GM21576 (cell line): ENCODE measurements at regions not wholly inside any gene's neighbourhood (a gene's known extent, or its start where the extent isn't known, plus 50 kb on each side); places are given as distances from the start of the nearest gene placed in this dataset.

Experiments used
- ATAC-seq: cut with Tn5 transposase; IDR thresholded peaks from one replicate; pipeline ENCODE4 v1.9.1; 2021; ENCODE audit warnings: mild to moderate bottlenecking, moderate library complexity; ENCODE audit not compliant: unreplicated experiment

DNA sequence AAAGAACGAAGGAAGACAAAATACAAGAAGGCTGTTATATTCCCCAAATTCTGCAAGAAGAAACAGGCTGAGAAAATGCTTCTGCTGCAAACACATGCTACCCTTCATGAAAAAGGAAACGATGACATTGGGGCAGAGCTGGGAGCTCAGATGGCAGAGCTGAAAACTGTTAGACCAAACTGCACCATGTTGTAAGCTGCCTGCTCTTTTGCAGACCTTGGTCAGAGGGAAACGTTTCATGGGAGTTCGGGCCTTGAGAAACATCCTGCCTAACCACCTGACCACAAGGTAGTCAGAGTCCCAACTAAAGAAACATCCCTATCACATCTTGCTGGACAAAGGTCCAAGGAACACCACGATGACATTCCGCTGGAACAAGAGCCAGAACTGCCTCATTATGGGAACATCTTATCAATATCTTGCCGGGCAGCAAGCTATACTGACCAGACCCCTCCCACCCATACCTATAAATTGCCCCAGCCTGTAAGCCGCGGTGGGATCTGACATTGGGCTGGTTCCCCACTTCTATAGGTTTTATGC, 110.7 kb upstream of the CTSC start:
- no peak for ATAC-seq

DNA sequence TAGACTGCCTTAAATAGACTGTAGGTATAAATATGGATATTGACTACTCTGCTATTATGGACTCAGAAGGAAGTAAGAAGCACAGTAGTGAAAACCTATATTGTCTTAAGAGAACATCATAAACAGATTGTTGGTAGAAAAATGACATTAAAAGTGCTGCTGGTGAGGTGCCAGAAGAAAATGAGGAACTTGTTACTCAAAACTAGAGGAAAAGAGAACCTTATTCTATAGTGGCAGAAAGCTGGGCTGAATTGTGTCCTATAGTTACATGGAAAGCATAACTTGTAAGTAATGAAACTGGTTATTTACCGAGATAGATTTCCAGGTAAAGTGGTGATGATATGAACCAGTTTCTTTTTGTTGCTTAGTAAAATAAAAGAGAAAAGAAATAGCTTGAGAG, 109.7 kb upstream of the CTSC start:
- ATAC-seq: no peak

DNA sequence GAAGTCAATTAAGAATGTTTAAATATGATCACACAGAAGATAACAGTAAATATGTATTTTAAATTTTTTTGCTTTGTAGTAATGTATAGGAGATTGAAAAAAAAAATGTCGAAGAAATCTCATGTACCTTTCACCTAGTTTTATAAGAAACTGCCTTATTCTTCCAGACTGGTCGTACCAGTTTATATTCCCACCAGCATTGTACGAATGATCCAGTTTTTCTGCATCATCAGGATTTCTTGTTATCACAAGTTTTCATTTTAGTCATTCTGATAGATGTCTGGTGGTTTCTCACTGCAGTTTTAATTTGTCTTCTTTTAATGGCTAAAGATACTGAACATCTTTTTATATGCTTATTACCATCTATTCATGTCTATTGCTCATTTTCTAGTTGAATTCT, 101.8 kb upstream of the CTSC start:
- no peak for ATAC-seq

DNA sequence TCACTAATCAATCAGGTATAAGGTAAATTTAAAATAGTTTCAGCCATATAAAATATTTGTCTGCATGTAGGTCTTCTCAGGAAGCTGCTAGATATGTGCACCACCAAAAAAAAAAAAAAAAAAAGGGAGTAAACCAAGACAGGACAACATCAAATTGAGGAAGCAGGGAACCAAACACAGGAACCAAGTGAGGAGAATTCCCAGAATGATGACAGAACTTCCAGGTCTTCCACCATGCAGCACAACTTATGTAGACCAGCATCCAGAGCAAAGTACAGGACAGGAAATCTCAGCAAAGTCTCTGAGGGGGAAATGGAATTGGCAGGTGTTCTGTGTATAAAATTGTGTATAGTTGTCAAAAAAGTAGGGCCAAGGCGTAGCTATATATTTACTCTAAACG, 101.2 kb upstream of the CTSC start:
- no peak for ATAC-seq

DNA sequence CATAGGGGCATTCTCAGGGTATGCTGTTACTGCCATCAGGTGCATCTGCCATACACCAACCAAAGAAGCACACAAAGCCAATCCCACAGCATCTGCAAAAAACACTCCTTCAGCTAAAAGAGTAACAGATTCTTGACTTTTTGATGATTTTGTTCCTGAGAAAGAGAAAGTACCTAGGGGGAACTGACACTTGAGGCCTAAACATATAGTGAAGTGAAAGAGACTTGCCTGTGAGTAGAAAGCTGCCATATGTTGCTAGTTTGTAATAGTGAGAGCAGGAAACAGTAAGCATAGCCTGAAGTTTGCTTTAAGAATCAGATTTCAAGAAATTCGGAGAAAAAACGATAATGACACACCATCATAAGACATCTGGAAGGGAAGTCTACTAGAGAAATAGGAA, 97.9 kb upstream of the CTSC start:
- ATAC-seq: peak; percentile 98

DNA sequence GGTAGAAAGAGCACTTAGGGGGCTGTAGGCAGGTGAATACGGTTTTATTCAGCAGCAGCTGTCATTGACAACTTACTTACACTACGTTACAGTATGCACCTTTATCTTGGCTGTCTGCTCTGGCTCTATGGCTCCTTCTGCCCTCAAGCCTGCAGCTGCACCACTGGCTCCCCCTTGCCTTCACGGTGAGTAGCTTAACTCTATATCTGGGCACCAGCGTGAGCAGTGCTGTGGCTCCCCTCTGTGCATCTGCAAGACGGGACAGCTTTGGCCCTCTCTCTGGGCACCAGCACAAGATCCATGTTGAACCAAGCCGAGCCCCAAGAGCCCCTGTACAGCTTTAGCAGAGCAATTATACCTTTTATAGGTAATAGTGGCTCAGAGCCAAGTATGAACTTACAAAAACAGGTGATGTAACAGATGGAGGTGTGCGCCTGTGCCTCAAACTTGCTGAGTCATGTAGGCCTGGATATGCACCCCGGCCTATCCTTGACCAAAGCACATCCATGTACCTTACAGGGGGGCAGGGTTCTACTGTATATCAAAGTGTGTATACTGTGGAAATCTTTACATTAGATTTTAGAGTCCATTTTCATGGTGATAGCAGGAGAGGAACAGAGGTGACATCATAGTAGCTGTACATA, 96.9 kb upstream of the CTSC start:
- ATAC-seq: no peak

DNA sequence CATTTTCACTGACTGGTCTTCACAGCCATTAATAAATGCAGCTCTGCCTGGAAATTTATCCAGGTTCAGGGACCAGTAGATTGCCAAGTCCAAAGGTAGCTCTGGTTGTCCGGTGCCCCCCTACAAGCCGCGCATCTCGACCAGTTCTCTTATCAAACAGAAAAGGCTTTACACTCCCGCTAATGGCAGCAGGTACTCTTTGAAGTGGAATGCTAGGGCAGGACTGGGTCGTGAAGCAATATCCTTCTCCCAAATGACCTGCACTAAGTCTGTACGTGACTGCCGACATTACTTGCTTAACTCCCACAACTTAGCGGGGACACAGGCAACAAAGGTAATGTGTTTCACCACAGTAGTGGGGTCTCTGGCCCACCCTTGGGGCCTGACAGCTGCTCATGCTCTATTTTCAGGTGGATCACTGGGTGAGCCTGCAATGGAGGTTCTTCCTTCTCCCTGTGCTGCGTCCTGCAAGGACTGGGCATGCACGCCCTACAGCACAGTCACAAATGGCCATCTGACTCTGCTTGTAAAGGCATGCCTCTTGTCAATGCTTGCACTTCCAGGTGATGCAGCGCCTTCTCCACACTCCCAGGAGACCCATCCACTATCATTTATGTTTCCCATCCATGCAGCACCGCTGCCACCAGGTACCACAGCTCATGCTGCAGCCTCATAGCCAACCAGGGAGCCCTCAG, 96.1 kb upstream of the CTSC start:
- no peak for ATAC-seq

DNA sequence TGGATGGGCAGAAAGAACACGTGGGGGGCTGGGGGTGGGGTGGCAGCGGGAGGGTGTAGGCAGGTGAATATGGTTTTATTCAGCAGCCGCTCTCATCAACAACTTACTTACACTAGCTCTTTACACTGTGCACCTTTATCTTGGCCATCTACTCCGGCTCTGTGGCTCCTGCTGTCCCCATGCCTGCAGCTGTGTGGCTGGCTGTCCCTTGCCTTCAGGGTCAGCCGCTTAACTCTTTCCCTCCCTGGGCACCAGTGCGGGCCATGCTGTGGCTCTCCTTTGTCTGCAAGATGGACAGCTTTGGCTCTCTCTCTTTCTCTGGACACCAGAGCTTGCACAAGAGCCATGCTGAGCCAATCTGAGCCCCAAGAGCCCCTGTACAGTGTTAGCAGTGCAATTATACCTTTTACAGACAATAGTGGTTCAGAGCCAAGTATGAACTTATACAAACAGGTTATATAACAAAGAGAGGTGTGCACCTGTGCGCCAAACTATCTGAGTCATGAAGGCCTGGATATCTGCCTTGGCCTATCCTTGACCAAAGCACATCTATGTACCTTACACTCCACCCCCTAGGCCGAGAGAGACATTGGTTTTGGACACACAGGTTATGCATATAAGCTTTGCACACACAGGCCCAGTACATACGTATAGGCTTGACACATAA, 94.3 kb upstream of the CTSC start:
- no peak for ATAC-seq

DNA sequence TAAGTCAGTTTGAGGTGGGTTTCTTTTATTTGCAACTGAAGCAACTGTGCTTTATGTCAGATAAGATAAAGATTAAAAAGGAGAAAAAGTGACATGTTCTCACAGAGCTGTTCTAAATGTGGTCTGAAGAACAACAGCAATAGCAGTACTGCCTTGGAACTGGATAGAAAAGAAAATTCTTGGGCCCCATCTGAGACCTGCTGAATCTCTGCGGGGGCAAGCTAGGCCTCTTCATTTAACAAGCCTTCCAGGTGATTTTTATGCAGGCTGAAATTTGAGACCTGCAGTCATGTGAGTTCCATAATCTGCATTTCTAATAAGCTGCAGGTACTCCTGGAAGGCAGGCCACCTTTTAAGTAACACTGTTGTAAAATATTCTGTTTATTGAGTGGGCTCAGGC, 91.4 kb upstream of the CTSC start:
- ATAC-seq: no peak

DNA sequence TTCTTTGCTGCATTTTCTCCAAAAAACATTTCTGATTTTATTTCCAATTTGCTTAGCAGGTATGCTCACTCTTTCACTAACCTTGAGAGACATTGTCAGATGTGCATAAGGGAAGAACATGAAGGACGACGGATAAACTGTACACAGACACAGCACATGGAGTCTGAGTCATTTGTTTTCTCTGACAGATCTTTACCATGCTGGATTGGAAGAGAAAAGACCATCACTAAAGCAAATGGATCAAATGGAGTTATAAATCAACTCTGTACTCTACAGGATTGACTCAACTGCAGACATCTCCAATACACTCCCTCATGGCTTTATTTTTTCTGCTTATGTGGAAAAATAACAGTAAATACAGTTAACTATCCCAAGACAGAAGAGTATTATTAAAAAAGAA, 90.2 kb upstream of the CTSC start:
- no peak for ATAC-seq

DNA sequence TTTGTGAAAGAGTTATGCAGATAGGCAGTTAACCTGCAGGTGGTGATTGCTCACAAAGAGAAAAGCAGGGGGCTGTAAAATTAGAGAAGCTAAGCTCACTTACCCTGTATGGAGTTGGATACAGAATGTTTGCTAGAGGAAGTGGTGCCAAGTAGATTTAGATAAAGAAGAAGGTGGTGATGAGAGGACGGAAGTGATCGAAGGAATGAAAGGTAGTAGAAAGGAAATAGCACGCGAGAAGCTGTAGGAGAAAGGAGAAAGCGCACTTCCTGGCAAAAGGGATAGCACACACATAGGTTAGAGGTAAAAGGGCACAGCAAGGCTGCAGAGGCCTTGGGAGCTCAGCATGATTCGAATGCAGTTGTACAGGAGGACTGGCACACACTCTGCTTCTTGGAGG, 87.3 kb upstream of the CTSC start:
- ATAC-seq: no peak

DNA sequence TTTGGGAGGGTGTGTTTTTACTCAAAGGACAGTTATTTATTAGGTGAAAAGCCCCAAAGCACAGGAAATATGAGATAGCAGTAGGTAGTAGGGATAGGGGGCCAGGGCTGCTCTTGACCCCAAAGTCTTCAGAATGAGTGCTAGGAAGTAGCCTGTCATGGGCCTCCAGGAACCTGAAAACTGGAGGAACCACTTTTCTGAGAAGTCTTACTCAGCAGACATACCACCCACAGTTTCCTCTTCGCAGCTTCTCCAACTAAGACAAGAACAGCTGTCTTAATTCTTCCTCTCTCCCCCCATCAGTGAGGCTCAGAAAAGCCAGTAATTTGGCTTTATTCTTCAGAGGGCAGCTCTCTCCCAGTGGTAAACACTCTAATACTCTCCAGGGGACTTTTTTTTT, 84.0 kb upstream of the CTSC start:
- ATAC-seq: peak; percentile 67

DNA sequence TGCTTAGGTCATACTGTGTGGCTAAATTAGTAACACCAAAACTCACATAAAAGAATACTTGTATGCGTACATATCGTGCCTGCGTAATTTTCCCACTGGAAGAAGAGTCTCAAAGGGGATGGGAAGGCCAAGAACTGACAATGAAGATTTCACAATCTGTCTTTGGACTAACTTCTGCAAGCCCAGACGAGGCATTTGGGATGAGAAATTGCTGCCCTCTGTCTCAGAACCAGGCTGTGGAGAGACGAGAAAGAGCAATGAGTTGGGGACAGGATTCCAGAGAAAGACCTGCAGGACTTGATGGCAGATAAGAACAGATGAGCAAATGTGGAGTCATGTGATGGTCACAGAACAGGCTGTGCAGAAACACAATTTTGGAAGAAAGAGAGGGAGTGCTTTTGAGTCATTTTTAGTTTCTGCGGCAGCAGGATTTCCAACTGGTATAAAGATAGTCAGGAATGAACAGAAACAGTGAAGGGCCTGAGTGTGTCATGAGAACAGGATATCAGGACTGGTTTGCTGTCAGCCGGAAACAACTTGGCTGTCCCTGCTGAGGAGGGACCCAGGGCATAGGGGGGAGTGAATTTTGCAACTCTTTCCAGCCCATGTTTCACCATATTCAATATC, 82.7 kb upstream of the CTSC start:
- ATAC-seq: no peak

DNA sequence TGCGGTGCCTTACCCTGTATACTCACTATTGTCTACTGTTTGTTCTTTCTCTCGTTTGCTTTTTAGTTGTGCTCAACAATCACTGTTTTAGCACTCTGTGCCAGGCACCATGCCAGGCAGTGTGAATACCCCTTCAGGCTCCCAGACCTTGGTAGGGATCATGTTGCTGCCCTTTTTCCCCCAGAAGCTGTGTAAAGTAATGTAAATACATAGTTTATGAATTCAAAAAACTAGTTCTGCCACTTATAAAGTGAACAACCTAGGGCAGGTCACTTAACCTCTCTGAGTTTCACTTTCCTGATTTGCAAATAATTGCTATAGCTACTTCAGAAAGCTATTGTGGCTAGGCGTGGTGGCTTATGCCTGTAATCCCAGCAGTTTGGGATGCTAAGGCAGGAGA, 81.0 kb upstream of the CTSC start:
- ATAC-seq: no peak

DNA sequence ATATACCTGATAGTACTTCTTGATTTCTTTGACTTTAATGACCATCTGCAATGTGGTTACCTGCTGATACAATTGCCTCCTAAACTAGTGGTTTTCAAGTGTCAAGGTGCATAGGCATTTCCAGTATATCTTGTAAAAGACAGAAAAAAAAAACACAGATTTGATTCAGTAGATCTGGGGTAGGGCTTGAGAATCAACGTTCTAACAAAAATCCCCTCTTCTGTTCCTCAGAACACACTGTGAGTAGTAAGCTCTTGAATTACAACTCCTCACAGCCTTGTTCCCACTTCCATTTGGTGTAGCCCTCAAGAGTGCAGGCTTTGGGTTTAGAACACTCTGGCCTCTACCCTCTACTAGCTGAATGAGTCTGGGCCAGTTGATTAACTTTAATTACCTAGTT, 78.0 kb upstream of the CTSC start:
- ATAC-seq: no peak

DNA sequence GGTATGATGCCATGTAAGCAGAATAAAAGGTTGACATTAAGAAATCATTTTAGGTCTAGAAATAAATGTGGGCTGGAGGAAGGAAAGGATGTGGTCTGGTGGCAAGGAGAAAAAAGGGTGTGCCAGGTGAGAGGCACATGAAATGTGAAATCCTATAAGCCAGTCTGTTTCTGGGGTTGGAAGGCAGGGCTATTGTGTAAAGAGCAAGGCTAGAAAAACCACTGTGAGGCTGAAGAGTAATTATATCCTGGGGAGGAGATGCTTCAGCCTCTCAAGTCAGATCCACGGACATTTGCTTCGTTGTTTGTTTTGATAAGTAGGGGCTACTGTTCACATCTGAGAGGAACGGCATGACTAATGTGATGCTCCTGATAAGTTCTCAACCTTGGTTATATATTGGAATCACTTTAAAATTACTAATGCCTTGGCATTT, 77.5 kb upstream of the CTSC start:
- peak; percentile 38 for ATAC-seq

DNA sequence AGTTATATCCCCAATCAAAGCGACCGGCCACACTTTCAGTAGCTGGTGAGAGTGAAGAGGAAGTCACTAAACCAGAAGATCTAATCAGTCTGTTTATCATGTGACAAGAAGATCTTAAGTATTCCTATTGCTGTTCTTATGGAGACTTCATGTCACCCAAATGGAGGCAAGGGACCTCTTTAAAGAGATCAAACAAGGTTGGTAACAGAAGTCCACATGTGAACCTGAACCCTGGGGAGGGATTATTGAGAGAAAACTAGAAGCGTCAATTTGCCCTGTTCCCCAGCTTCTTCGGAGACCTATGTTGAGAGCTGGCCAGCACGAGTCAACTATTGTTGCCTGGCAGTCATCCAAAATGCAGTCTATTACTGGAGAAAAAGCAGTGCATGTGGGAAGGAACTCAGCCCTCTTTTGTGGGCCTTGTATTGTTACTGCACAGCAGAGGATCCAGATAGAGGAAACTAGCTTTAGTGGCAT, 76.9 kb upstream of the CTSC start:
- peak; percentile 50 for ATAC-seq

DNA sequence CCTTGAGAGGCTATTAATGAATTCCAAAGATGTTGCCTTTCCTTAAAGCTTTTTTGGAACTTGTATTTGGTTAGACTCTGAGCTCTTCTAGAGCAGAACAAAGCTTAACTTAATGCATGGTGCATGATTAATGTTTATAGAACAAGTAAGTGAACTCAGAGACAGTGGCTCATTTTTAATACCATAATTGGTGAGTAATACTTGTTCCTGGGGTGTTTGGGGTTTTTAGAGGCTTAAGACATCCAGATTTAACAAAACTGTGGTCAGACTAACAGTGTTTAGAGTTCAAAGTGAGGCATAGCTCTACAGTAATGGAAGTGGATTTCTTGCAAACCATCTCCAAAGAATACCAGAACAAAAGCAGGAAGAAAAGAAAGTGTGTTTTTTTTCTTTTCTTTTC, 73.7 kb upstream of the CTSC start:
- no peak for ATAC-seq

DNA sequence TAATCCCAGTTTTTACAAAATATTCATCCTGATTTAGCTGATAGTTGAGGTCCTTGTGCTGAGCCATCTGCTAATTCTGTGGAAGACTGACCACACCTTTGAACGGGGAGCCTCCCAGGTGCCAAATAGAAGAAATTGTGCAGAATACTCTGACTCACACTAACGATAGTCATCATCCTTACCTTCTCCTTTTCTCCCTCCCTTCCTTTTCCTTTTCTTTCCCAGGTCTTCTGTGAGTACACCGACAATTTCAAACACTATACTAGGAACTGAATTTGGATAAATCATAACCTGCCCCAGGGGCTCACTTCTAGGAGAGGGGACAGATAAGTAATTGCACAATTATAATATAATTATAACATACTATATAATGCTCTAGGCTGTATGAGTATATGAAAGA, 73.1 kb upstream of the CTSC start:
- ATAC-seq: no peak

DNA sequence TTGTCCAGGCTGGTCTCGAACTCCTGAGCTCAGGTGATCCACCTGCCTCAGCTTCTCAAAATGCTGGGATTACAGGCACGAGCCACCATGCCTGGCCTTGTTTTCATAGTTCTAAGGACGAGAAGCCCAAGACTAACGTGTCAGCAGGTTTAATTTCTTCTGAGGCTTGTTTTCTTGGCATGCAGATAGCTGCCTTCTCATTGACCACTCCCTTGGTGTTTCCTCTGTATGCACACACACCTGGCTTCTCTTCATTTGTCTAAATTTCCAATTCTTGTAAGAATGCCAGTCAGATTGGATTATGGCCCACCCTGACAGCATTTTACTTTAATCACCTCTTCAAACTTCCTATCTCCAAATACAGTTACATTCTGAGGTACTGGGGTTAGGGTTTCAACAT, 72.5 kb upstream of the CTSC start:
- ATAC-seq: no peak

DNA sequence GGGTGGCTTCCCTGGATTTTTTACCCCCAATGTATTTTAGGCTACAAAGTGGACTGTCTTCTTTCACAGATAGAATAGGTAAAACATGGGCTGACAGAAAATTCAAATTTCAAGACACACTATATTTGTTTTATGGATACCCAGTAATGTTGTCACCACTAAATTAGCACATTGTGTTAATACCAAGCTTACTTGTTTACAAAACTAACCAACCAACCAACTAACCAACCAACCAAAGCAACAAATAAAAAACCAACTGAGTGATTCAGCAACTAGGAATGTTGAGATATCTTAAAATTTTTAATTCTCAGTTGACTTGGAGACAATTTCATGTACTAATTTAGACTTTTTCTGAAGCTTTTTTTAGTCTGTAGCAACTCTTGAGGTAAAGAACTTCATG, 69.3 kb upstream of the CTSC start:
- no peak for ATAC-seq

DNA sequence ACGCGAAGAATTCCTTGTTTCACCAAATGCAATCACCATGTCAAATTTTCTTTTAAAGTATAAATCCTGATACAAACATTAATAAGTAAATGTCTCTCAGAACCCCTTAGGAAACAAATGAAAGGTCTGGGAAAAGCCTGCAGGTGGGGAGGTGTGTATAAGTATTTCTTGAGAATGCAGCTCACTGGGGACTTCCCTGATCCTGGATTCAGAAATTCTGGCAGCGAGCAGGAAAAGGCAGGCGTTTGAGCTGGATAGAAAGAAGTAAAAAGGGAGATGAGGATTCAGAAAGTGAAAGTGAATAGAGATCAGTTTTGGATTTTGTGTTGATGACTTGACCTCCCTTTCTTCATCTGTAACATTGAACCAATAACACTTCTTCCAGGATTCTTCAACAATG, 68.3 kb upstream of the CTSC start:
- ATAC-seq: no peak
